HepG2 (cell line): ENCODE measurements at regions not wholly inside any gene's neighbourhood (a gene's known extent, or its start where the extent isn't known, plus 50 kb on each side); places are given as distances from the start of the nearest gene placed in this dataset.

ENCODE experiments used
- ATAC-seq: fragments of 200-7000 bp; cut with Tn5 transposase; 3 replicates; pipeline ENCODE4 v1.9.1; 2020; ENCODE audit warnings: mild to moderate bottlenecking, moderate library complexity
- BruUV-seq: library from RNA; stranded (reverse); fragments of 400-500 nt; replicated peaks from 2 replicates; lab custom pipeline; 2021; lab: Mats Ljungman, UMichigan
- CTCF ChIA-PET: fragments of 300-600 bp; formaldehyde crosslinking; extraction: SDS; loops from one replicate; lab custom pipeline; 2021; ENCODE audit warnings: low total read pairs, inconsistent platforms, low intra/inter-chr PET ratio; lab: Yijun Ruan, JAX
- POLR2A ChIA-PET: fragments of 350-600 bp; sonication (Branson Sonifier 250); formaldehyde crosslinking; loops from one replicate; lab custom pipeline; 2020; ENCODE audit warnings: antibody characterized with exemption, inconsistent platforms; lab: Yijun Ruan, JAX
- DNase-seq: peaks from one replicate; pipeline ENCODE4 v3.0.0-alpha.2; 2015; ENCODE audit warnings: low spot score
- FAIRE-seq: peaks from 3 replicates; lab custom pipeline; 2011; peaks lifted over from hg19 to GRCh38; lab: Jason Lieb, UNC
- H2AFZ ChIP-seq: one replicate; pipeline ENCODE4 v1.6.1; 2011; ENCODE audit warnings: low read length, inconsistent platforms
- H3K27ac ChIP-seq: fragments of 300-600 bp; 3 replicates; pipeline ENCODE4 v1.8.0; 2011; ENCODE audit warnings: mixed run types, mild to moderate bottlenecking, mixed read lengths, low read length, inconsistent platforms; ENCODE audit not compliant: insufficient read depth; ENCODE audit errors: extremely low read length
- H3K27me3 ChIP-seq, 2 experiments: fragments of 200-600 bp in 1 of 2; 2 replicates in 1 of 2; 3 replicates in 1 of 2; pipeline versions ENCODE4 v1.6.0 to v1.8.0; 2011; ENCODE audit warnings: low read length in 2 of 2, mild to moderate bottlenecking in 2 of 2, moderate library complexity in 2 of 2, inconsistent platforms in 1 of 2; ENCODE audit not compliant: insufficient read depth in 2 of 2, control insufficient read depth in 1 of 2
- H3K36me3 ChIP-seq, 2 experiments: fragments of 200-600 bp in 1 of 2; replicated peaks in 1 of 2; 2 replicates in 1 of 2; 3 replicates in 1 of 2; pipeline versions ENCODE4 v1.5.1 to v1.8.0; 2011; ENCODE audit warnings: low read length in 2 of 2, inconsistent platforms in 1 of 2; ENCODE audit not compliant: insufficient read depth in 2 of 2, control insufficient read depth in 1 of 2
- H3K4me1 ChIP-seq: 2 replicates; pipeline ENCODE4 v1.5.1; 2012; ENCODE audit warnings: low read length, inconsistent platforms; ENCODE audit not compliant: insufficient read depth
- H3K4me2 ChIP-seq: 2 replicates; pipeline ENCODE4 v1.6.0; 2011; ENCODE audit warnings: low read depth, low read length, inconsistent platforms
- H3K4me3 ChIP-seq, 3 experiments: fragments of 200-600 bp in 1 of 3; sonication (generic), shearing (Covaris generic) in 1 of 3; replicated peaks in 1 of 3; 2 replicates each; pipeline ENCODE4 v1.5.1; 2011 to 2016; ENCODE audit warnings: low read length in 3 of 3, inconsistent platforms in 2 of 3, low read depth in 2 of 3, mild to moderate bottlenecking in 2 of 3, control low read depth in 1 of 3, mixed read lengths in 1 of 3; ENCODE audit not compliant: insufficient read depth in 1 of 3
- H3K79me2 ChIP-seq: one replicate; pipeline ENCODE4 v1.6.1; 2011; ENCODE audit warnings: low read length, inconsistent platforms; ENCODE audit not compliant: insufficient read depth
- H3K9ac ChIP-seq: 2 replicates; pipeline ENCODE4 v1.6.0; 2011; ENCODE audit warnings: mild to moderate bottlenecking, low read depth, low read length, inconsistent platforms; ENCODE audit not compliant: insufficient read depth
- H3K9me3 ChIP-seq: 2 replicates; pipeline ENCODE4 v1.5.1; 2012; ENCODE audit warnings: mild to moderate bottlenecking, low read length
- H4K20me1 ChIP-seq: 2 replicates; pipeline ENCODE4 v1.6.0; 2011; ENCODE audit warnings: inconsistent platforms, mild to moderate bottlenecking, low read length, moderate library complexity; ENCODE audit not compliant: insufficient read depth
- HOXD1 ChIP-seq: sonication (generic); formaldehyde crosslinking; IDR thresholded peaks from 2 replicates; pipeline ENCODE4 v1.5.0; 2020; ENCODE audit warnings: missing genetic modification reagents
- JARID2 ChIP-seq: sonication (generic); formaldehyde crosslinking; IDR thresholded peaks from 2 replicates; pipeline ENCODE4 v1.8.1; 2023; ENCODE audit warnings: missing genetic modification reagents, inconsistent platforms; ENCODE audit not compliant: insufficient replicate concordance
- NCOA2 ChIP-seq: sonication (generic); formaldehyde crosslinking; IDR thresholded peaks from 2 replicates; pipeline ENCODE4 v1.8.0; 2022; ENCODE audit warnings: inconsistent platforms
- PHF8 ChIP-seq: sonication (generic); formaldehyde crosslinking; IDR thresholded peaks from 2 replicates; pipeline ENCODE4 v1.5.0; 2020; ENCODE audit warnings: missing genetic modification reagents
- ZNF136 ChIP-seq: sonication (generic); formaldehyde crosslinking; IDR thresholded peaks from 2 replicates; pipeline ENCODE4 v1.8.1; 2022; ENCODE audit warnings: low read depth, mild to moderate bottlenecking, moderate library complexity, missing genetic modification reagents
- WGBS: methylation state at CpG from one replicate; pipeline ENCODE4 v1.1.6; 2017; ENCODE audit warnings: low lambda C conversion rate; 5-methylcytosine and 5-hydroxymethylcytosine counted together
- in situ Hi-C: cut with HindIII; loops from 2 replicates; pipeline ENCODE4 v1.10.0; 2017; ENCODE audit warnings: low pct_unique_long_range_greater_than_20kb; ENCODE audit not compliant: extremely low pct_ligation_motif_present
- intact Hi-C: fragments of 100-400 bp; cut with micrococcal nuclease; formaldehyde crosslinking; loops from one replicate; pipeline ENCODE4 v1.10.0; 2022; ENCODE audit not compliant: unreplicated experiment
- TF ChIP-seq, protein P1 (sequence below): sonication (generic); formaldehyde crosslinking; IDR thresholded peaks from 2 replicates; pipeline ENCODE4 v1.4.0; 2020; ENCODE audit warnings: mild to moderate bottlenecking, missing genetic modification reagents
- TF ChIP-seq, protein P2 (sequence below): IDR thresholded peaks from 2 replicates; pipeline ENCODE4 v1.6.1; 2016; ENCODE audit warnings: missing compliant biosample characterization, missing genetic modification reagents, borderline replicate concordance
- TF ChIP-seq, protein P3 (sequence below): IDR thresholded peaks from 2 replicates; pipeline ENCODE4 v1.6.1; 2016; ENCODE audit warnings: missing biosample characterization, missing genetic modification reagents, low read depth

GRCh38 chr12:94012590-94012989, 135.8 kb upstream of the PLXNC1 start:
- in situ Hi-C loops (no loop called here), intact Hi-C loops (no loop called here)
- FAIRE-seq: no peak
- Histone ChIP-seq H3K9me3 (peaks cover 17% of the 10 kb centered on the region), H3K36me3 (no peaks in the 10 kb centered on the region), H2AFZ (no peak overlapping the region), H3K4me1 (no peaks in the 10 kb centered on the region), H3K4me3 (no peak overlapping the region), H3K79me2 (no peaks in the 10 kb centered on the region), H3K4me2 (no peak overlapping the region), H3K9ac (no peak overlapping the region), H4K20me1 (no peaks in the 10 kb centered on the region), H3K27ac (no peak overlapping the region), H3K27me3 (no peaks in the 10 kb centered on the region)
- POLR2A ChIA-PET: no interaction called here
- DNase-seq: no peak
- ATAC-seq: no peak
- TF ChIP-seq, protein P1, sequence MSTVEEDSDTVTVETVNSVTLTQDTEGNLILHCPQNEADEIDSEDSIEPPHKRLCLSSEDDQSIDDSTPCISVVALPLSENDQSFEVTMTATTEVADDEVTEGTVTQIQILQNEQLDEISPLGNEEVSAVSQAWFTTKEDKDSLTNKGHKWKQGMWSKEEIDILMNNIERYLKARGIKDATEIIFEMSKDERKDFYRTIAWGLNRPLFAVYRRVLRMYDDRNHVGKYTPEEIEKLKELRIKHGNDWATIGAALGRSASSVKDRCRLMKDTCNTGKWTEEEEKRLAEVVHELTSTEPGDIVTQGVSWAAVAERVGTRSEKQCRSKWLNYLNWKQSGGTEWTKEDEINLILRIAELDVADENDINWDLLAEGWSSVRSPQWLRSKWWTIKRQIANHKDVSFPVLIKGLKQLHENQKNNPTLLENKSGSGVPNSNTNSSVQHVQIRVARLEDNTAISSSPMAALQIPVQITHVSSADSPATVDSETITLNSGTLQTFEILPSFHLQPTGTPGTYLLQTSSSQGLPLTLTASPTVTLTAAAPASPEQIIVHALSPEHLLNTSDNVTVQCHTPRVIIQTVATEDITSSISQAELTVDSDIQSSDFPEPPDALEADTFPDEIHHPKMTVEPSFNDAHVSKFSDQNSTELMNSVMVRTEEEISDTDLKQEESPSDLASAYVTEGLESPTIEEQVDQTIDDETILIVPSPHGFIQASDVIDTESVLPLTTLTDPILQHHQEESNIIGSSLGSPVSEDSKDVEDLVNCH (CRISPR knock-in tag): no peak
- TF ChIP-seq, protein P2, sequence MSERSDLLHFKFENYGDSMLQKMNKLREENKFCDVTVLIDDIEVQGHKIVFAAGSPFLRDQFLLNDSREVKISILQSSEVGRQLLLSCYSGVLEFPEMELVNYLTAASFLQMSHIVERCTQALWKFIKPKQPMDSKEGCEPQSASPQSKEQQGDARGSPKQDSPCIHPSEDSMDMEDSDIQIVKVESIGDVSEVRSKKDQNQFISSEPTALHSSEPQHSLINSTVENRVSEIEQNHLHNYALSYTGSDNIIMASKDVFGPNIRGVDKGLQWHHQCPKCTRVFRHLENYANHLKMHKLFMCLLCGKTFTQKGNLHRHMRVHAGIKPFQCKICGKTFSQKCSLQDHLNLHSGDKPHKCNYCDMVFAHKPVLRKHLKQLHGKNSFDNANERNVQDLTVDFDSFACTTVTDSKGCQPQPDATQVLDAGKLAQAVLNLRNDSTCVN: no peak
- TF ChIP-seq ZNF136 (no peak), PHF8 (CRISPR knock-in tag) (no peak), NCOA2 (CRISPR knock-in tag) (no peak), JARID2 (no peak), HOXD1 (no peak)
- TF ChIP-seq, protein P3, sequence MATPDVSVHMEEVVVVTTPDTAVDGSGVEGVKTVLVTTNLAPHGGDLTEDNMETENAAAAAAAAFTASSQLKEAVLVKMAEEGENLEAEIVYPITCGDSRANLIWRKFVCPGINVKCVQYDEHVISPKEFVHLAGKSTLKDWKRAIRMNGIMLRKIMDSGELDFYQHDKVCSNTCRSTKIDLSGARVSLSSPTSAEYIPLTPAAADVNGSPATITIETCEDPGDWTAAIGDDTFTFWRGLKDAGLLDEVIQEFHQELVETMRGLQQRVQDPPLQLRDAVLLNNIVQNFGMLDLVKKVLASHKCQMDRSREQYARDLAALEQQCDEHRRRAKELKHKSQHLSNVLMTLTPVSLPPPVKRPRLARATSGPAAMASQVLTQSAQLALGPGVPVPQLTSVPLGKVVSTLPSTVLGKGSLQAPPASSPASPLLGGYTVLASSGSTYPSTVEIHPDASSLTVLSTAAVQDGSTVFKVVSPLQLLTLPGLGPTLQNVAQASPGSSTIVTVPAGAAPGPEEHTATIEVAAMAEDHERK: no peak
- CTCF ChIA-PET: no interaction called here
- 3% methylated on average over 1 of the region's 1 CpG for WGBS
- no TSS peak for BruUV-seq
